Smooth muscle cell of the brain vasculature (primary cell): ENCODE measurements at regions not wholly inside any gene's neighbourhood (a gene's known extent, or its start where the extent isn't known, plus 50 kb on each side); places are given as distances from the start of the nearest gene placed in this dataset.
"Not testable (repeated sequence)": the region's sequence is repeated elsewhere in the genome, so short reads cannot be mapped to it uniquely, and the experiment has no call there.

Source experiments
- DNase-seq: peaks from one replicate; pipeline ENCODE4 v3.0.0-alpha.2; 2012; ENCODE audit warnings: low read depth, low spot score

DNA sequence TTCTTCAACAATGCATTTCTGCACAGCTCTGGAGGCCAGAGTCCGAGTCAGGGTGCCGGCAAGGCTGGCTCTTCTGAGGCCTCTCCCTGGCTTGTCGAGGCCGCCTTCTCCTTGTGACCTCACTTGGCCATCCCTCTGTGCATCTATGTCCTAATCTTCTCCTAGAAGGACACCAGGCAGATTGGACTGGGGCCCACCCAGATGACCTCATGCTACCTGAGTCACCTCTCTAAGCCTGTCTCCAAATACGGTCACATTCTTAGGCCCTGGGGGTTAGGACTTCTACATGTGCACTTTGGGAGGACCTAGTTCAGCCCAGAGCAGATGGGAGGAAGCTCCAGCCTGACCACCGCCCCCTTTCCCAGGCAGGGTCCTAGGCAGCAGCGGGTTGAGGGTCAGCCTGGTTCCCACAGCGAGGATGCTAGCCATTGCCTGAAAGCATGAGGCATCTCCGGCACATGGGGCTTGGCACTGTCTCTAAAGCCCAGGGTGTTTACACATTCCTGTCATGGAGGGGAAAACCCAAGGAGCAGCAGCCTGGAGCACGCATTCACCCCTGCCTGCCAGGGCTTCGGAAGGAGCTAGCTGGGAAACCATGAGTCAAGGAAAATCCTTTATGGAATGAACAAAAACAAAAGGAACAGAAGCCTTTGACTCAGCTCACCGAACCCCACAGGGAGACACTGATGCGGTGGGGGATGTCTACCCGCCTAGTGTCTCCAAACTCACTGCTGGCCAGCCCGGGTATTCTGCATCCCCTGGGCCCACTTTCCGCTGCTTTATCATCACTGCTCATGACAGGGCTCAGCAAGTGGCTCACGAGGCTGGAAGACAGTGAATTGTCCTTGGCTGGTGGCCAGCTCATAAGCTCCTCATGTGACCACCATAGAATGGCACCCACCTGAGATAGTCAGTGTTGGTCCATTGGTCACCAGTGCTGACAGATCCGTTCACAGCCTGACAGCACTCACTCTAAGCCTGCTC, 140.2 kb upstream of the ZNF469 start:
- peak; percentile 91 for DNase-seq

DNA sequence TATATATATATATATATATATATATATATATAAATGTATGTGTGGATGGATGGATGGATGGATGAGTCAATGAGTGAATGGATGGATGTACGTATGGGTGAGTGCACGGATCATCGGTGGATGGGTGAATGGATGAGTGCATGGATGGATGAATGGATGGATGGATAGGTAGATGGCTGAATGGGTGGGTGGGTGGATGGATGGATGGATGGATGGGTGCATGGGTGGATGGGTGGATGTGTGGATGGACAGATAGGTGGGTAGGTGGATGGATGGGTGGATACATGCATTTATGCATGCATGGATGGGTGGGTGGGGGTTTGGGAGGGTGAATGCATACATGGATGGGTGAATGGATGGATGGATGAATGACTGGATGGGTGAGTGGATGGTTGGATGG, 138.8 kb upstream of the ZNF469 start:
- not testable (repeated sequence) for DNase-seq

DNA sequence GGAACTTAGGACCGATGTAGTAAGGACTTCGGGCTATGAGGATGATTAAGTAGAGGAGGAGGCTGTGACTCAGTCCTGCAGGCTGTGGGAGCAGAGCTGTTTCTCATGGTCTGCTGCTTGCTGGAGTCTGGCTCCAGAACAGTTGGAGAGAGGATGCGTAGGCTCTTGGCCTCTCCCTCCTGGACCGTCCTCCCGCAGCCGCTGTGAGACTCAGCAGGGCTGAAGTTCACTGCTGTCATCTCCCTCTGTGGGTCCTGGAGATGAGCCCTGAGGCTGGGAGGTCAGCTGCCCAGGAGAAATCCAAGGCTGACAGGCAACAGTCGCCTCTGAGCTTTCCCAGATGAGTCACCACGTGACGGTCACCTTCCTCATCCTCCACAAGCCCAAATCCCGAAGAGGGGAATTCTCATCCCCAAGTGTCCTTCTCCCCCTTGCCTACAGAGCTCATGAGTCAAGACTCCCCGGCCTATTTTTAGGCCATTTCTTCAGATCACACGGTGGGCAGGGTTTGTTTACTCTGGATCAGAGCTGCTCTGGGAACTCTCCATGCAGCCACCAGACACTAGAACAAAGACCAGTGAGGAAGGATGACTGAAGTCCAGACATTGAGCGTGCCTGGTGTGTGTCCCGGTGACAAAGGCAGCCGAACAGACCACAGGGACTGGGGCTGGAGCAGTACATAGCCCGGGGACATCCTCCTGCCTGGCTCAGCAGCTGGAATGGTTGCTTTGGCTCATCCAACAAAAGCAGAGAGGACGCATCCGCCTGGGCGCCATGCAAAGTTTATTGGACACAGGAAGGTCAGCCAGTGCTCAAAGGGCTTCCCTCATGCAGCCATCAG, 137.3 kb upstream of the ZNF469 start:
- DNase-seq, result peak; percentile 98

DNA sequence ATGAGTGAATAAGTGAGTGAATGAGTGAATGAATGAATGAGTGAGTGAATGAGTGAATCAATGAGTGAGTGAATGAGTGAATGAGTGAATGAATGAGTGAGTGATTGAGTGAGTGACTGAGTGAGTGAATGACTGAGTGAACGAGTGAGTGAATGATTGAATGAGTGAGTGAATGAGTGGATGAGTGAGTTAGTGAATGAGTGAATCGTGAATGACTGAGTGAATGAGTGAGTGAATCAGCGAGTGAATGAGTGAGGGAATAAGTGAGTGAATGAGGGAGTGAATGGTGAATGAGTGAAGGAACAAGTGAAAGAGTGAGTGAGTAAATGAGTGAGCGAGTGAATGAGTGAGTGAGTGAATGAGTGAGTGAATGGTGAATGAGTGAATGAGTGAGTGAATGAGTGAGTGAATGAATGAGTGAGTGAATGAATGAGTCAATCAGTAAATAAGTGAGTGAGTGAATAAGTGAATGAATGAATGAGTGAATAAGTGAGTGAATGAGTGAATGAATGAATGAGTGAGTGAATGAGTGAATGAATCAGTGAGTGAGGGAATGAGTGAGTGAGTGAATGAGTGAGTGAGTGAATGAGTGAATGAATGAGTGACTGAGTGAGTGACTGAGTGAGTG, 135.7 kb upstream of the ZNF469 start:
- not testable (repeated sequence) for DNase-seq

DNA sequence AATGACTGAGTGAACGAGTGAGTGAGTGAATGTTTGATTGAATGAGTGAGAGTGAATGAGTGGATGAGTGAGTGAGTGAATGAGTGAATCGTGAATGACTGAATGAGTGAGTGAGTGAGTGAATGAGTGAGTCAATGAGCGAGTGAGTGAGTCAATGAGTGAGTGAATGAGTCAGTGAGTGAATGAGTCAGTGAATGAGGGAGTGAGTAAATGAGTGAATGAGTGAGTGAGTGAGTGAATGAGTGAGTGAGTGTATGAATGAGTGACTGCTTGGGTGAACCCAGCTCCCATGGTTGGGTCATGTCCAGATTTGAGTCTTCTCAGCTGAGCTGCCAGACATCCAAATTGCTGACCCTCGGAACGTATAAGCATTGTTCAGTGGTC, 135.2 kb upstream of the ZNF469 start:
- DNase-seq, result not testable (repeated sequence)

DNA sequence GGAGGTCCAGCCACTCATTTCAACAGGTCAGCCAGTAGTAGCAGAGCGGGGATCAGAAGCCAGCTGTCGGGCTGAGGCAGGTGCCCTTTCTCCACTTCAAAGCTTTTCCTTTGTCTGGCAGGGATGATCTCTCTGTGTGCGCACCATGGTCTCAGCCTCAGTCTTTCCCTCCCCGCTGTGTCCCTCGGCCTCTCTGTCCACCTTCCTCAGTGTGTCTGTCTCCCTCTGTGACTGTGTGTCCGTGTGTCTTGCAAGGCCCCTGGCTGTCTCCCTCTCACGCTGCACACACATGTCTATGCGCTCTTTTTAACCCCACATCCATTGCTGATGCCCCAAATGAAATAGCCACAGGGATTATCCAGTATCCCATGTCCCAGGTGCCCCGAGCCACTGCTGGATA, 134.0 kb upstream of the ZNF469 start:
- DNase-seq, result not testable (repeated sequence)

DNA sequence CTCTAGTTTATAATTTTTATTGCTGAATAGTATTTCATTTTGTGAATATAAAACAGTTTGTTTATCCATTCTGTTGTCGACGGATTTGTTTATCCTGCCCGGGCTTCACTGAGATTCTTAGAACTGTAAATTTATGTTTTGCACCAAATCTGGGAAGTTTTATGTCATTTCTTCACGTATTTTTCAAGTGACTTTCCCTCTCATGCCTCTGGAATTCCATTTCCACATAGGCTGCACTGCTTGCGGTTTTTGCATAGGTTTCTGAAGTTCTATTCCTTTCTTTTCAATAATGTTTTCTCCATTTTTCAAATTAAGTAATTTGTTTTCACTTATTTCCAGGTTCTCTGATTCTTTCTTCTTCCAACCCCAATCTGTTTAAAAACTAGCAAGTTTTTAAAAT, 132.4 kb upstream of the ZNF469 start:
- DNase-seq, result not testable (repeated sequence)

DNA sequence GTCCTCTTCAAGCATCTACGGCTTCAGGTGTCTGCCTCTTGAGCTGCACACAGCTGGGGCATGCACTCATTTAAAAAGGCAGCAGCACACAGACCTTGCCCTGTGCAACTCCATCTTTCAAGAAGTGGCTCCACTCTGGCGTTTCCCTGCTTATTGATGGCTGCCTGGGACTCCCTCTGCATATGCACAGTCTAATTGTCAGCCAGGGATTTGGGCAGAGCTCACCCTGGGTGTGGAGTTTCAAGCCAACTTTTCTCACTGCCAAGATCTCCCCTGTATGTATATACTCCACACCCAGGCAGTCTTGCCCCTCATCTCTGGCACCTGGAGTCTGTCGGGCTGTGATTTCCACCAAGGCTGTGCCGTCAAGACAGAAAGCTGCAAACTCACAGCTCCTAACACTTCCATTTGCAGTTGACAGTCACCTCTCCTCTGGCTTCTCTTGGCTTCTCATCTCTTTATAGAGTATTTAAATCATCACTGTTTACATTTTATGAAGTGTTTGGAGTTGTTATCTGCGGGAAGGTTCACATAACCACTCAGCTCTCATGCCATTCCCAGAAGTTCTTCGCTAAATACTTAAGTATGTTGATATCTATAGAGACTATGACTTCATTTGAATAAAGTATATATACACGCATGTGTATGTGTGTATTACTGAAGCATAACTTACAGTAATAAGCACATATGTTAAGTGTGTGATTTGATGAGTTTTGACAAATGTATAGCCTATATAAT, 130.5 kb upstream of the ZNF469 start:
- DNase-seq, result not testable (repeated sequence)

DNA sequence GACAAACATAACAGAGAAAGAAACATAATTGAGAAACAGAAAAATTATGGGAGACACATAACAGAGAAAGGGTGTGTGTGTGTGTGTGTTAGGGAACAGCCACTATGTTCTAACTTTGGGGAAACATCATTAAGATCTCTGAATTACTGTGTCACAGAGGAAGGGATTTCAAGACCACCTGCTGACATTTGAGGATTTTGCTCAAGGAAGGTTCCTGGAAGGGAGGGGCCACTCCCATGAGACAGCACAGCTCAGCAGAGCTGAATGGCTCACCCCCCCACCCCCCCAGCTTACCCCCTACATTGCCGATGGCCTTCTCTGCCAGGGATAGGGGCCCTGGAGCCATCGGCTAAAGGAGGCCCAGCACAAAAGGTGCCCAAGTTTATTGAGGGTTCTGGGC, 124.6 kb upstream of the ZNF469 start:
- not testable (repeated sequence) for DNase-seq

DNA sequence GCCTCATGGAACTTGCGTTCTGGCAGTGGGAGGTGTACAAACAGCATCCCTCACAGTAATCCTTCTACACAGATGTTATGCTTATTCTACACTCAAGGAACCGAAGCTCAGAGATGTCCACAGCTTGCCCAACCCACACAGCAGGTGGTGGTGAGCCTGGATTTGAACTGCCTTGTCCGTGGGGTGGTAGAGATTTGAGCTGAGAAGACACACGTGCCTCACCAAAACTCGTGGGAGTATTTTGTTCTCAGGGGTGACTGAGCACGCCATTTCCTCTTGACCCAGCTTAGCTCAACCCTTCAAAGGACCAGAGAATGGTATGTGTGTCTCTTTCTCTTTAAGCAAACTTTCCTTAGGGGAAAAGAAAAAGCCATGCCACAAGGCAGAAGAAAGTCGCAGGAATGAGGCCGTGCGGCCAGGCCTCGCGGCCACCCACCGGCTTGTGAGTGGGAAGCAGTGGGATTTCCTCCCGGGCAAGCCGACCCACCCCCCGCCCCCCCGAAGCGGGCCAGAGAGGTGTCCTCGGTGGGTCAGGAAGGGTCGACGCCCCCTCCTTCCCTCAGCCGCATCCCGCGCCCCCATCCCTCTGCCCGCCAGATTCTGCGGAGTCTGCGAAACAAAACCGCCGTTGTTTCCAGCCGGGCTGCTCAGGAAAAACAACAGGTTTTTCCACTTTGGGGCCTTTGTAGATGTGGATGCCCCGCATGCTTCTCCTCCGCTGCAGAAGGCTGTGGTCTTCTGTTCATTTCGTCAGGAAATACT, 123.8 kb upstream of the ZNF469 start:
- DNase-seq, result not testable (repeated sequence)

DNA sequence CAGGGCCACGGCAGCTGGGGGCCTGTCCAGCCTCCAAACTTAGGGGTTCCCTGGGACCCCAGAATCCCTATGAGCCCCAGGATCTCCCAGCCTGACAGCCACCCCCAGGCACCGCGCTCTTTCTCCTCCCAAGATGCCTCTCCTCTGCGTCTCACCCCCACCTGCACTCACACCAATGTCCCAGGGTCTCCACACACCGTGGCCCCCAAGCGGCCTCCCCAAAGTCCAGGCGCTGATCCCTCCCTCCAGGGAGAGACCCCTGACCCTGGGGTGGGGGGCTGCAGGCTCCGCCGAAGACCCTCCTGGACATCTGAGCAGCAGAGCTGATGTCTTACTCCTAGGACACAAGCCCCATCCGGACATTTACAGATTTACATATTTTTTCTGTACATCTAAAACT, 123.2 kb upstream of the ZNF469 start:
- not testable (repeated sequence) for DNase-seq

DNA sequence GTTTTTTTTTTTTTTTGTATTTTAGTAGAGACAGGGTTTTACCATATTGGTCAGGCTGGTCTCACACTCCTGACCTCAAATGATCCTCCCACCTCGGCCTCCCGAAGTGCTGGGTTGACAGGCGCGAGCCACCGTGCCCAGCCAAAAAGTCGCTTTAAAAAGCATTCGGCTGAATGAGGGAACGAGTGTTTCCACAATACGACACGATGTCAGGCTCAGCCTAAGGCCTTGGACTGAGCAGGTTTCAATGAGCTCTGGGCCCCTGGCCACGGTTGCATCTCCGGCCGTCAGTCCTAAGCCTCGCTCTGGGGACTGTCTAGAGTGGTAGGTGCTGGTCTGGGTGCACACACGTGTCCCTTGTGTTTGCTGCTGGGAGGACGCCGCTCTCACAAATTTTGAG, 122.6 kb upstream of the ZNF469 start:
- DNase-seq, result not testable (repeated sequence)

DNA sequence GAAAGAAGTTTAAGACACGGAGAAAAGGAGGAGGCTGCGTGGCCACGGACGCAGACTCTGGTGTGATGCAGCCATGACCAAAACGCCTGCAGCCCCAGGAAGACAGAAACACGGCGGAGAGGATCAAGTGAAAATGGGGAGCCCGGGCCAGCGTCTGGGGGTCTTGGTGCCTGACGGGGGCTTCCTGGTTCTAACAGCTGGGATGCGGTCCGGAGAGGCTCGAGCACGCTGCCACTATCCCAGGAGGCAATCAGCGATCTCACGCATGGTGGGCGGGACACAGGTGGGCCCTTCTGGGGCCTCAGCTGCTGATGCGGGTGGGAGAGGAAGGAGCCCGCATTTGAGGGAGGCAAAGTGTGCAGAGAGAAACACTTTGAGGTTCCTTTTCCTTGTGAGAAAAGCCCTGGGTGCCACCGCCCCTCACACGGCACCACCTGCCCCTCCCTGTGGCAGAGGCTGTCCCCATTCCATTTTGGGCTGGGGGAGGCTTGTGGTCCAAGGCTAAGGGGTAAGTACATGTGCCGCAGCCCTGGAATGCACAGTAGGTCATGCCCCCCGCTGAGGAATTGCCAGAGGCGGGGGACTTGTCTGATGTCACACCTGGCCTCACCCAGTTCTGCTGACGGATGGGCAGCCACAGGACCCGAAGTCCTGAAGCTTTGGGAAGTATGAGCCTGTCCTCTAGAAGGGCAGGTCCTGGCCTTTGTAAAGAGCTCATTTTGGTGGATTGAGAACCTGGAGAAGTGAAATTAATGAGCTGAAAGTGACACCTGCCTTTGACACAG, 121.7 kb upstream of the ZNF469 start:
- DNase-seq, result not testable (repeated sequence)

DNA sequence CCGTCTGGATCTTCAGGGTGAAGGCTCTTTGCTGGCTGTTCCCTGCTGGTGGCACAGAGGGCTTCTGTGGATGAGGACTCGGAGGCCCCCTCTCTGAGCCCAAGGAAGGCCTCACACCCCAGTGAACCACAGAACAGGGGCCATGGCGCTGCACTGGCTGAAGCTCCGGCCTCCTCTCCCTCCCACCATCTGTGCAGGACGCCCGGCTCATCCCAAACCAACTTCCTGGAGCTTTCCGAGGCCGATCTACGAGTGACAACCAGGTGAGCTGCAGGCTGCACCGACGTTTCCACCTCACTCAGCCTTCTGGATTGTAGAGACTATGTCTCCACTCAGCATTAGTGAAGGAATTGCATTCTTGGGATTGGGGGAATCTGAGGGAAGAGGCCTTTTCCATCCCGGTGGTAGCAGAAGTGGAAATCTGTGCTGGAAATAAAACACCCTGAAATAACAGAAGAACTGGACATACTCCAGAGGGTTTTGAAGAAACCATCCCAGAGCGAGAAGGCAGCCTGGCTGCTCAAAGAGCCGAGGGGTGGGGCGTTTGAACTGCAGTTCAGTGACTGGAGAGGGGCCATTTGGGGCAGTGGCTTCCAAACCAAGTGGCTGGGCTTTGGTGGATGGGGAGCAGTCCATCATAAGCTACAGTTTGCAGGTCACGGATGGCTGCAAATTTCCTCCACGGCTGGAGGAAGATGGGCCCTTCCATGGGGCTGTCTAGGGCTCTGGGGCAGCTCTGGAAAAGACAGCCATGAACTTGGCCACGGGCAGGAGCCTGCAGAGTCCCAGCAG, 120.7 kb upstream of the ZNF469 start:
- DNase-seq, result not testable (repeated sequence)

DNA sequence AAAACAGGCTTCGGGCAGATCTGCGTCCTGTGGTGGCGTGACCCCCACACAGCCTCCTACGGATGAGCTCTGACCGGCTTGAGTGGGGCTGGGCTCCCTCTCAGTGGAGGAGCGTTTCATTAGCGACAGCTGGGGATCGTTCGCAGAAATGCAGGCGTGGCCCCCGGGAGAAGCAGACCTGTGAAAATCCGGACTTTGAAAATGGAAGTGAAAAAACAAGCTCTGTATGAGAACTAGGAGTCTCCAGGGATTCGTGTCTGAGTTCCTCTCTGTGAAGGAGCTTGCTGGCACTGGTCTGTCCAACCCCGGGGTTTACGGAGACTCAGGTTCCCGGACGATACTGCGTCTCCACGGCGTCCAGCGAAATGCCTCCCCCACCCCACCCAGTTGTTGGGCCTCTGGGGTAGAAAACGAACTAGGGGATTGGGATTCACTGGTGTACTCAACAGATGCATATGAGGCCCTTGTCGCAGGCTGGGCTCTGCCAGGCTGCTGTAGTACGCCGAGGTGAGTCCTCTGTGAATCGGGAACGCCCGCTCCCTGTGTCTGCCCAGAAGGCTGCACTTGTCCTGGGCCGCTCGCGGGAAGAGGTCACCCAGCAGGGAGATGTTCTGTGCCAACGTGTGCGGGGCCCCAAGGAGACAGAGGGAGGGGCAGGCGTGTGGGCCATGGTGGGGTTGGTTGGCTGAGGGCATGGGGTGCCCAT, 119.7 kb upstream of the ZNF469 start:
- DNase-seq, result not testable (repeated sequence)

DNA sequence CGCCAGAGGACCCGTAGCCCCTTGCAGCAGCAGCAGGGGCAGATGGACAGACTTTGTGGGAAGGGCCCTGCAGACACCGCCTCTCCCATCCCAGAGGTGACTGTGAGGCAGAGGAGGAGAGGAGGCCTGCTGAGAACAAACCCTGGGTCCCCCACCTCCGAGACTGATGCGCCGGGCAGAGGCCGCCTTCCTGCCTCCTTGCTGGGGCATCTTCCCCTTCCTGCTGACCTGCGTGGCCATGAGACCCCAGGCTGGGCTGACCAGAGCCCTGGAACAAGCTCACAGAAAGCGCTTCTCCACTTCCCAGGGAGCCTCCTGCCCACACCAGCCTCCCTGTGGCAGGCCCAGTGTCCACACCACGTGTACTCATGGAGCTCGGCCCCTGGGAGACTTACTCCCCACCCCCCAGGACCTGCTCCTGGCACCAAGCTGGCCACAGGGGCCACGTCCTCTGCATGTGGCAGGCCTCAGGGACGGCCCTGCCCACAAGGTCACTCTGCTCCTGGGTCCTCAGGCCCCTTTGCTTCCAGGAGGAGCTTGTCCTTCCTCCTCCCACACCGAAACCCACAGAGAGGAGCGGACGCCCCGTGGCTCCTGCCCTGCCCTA, 119.0 kb upstream of the ZNF469 start:
- not testable (repeated sequence) for DNase-seq

DNA sequence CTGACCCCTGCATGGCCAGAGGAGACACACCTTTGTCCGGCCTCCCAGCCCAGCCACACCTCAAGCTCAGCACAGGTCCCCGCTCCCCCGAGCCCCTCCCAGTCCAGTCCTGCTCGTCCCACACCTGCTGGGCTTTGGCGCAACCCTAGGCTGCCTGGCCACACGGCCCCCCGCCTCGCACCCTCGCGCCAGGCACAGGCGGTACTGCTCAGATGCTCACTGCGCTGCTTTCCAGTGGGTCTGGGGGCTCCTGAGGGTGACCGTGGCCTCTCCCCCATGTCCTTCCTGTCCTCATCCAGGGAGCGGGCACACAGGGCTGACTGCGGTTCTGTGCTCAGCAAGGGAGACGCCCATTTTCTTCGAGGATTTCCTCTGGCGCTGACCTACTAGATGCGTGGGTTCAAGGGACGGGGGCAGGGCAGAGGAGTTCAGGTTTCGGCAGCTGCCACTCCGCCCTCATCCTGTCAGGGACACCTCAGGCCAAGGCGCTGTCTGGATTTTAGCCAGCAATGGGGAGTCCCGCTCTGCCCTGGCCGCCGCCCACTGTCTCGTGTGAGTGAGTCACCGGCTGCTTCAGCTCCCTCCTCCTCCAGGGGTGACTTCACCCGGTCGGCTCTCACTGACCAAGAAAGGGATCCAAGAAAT, 118.0 kb upstream of the ZNF469 start:
- DNase-seq, result peak; percentile 76
